ENCODE measurements at regions not wholly inside any gene's neighbourhood (a gene's known extent, or its start where the extent isn't known, plus 50 kb on each side); places are given as distances from the start of the nearest gene placed in this dataset.

DNA sequence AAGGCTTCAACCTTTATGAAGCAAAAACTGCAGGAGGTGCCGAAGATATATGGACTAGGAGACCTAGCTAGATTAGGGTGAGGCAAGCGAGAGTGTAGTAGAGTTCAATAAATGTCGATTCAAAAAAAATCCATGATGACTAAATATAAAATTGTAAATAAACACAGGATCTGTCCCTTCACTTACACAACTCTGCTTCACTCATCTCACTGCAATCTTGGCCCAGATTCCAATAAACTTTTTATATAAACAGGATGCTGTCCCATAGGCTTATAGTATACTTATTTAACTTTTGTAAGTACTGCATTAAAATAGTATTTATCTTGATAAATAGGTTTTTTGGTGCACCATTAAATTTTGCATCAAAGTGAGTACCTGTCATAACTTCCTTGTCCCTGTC is 648.4 kb upstream of the NRSN1 start (continued):
- no peak for TF ChIP-seq KAT7 (CRISPR knock-in tag; IDR thresholded peaks at IDR 0.05; ENCODE audit: borderline replicate concordance)
- TF ChIP-seq, protein P1, sequence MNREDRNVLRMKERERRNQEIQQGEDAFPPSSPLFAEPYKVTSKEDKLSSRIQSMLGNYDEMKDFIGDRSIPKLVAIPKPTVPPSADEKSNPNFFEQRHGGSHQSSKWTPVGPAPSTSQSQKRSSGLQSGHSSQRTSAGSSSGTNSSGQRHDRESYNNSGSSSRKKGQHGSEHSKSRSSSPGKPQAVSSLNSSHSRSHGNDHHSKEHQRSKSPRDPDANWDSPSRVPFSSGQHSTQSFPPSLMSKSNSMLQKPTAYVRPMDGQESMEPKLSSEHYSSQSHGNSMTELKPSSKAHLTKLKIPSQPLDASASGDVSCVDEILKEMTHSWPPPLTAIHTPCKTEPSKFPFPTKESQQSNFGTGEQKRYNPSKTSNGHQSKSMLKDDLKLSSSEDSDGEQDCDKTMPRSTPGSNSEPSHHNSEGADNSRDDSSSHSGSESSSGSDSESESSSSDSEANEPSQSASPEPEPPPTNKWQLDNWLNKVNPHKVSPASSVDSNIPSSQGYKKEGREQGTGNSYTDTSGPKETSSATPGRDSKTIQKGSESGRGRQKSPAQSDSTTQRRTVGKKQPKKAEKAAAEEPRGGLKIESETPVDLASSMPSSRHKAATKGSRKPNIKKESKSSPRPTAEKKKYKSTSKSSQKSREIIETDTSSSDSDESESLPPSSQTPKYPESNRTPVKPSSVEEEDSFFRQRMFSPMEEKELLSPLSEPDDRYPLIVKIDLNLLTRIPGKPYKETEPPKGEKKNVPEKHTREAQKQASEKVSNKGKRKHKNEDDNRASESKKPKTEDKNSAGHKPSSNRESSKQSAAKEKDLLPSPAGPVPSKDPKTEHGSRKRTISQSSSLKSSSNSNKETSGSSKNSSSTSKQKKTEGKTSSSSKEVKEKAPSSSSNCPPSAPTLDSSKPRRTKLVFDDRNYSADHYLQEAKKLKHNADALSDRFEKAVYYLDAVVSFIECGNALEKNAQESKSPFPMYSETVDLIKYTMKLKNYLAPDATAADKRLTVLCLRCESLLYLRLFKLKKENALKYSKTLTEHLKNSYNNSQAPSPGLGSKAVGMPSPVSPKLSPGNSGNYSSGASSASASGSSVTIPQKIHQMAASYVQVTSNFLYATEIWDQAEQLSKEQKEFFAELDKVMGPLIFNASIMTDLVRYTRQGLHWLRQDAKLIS (CRISPR knock-in tag; IDR thresholded peaks at IDR 0.05; ENCODE audit: borderline replicate concordance): no peak
- no peak for TF ChIP-seq NR3C1 (CRISPR knock-in tag; conservative IDR thresholded peaks at IDR 0.05; ENCODE audit: low read depth)
- TF ChIP-seq RORB (CRISPR knock-in tag; IDR thresholded peaks at IDR 0.05): no peak
- TF ChIP-seq, protein P2, sequence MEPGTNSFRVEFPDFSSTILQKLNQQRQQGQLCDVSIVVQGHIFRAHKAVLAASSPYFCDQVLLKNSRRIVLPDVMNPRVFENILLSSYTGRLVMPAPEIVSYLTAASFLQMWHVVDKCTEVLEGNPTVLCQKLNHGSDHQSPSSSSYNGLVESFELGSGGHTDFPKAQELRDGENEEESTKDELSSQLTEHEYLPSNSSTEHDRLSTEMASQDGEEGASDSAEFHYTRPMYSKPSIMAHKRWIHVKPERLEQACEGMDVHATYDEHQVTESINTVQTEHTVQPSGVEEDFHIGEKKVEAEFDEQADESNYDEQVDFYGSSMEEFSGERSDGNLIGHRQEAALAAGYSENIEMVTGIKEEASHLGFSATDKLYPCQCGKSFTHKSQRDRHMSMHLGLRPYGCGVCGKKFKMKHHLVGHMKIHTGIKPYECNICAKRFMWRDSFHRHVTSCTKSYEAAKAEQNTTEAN (CRISPR knock-in tag; IDR thresholded peaks at IDR 0.05): no peak
- TF ChIP-seq, protein P3, sequence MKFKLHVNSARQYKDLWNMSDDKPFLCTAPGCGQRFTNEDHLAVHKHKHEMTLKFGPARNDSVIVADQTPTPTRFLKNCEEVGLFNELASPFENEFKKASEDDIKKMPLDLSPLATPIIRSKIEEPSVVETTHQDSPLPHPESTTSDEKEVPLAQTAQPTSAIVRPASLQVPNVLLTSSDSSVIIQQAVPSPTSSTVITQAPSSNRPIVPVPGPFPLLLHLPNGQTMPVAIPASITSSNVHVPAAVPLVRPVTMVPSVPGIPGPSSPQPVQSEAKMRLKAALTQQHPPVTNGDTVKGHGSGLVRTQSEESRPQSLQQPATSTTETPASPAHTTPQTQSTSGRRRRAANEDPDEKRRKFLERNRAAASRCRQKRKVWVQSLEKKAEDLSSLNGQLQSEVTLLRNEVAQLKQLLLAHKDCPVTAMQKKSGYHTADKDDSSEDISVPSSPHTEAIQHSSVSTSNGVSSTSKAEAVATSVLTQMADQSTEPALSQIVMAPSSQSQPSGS (CRISPR knock-in tag; IDR thresholded peaks at IDR 0.05; ENCODE audit: borderline replicate concordance, low read depth): no peak
- TF ChIP-seq, protein P4, sequence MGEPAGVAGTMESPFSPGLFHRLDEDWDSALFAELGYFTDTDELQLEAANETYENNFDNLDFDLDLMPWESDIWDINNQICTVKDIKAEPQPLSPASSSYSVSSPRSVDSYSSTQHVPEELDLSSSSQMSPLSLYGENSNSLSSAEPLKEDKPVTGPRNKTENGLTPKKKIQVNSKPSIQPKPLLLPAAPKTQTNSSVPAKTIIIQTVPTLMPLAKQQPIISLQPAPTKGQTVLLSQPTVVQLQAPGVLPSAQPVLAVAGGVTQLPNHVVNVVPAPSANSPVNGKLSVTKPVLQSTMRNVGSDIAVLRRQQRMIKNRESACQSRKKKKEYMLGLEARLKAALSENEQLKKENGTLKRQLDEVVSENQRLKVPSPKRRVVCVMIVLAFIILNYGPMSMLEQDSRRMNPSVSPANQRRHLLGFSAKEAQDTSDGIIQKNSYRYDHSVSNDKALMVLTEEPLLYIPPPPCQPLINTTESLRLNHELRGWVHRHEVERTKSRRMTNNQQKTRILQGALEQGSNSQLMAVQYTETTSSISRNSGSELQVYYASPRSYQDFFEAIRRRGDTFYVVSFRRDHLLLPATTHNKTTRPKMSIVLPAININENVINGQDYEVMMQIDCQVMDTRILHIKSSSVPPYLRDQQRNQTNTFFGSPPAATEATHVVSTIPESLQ (CRISPR knock-in tag; IDR thresholded peaks at IDR 0.05): no peak
- no peak for TF ChIP-seq GTF2I (CRISPR knock-in tag; conservative IDR thresholded peaks at IDR 0.05)
- no peak for TF ChIP-seq NR1H2 (CRISPR knock-in tag; IDR thresholded peaks at IDR 0.05)

DNA sequence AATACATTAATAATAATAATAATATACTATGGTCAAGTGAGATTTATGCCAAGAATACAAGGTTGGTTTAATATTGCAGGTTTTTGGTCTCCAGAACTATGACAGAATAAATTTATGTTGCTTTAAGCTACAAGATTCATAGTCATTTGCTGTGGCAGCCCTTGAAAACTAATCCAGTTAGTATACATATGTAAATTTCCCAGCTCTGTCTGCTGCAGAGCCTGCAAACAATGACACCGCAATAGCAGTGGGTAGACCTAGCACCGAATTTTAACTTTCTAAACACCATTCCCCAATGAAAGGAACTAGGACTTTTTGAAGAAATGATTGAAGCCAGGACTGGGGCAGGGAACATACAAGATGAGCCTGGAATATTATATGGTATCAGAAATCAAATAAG is 647.7 kb upstream of the NRSN1 start:
- Mint-ChIP-seq H3K27me3 (ENCODE audit: low read depth) (no peaks in the 10 kb centered on the region; the same call in 1 of the 2 replicates), H3K9me3 (peaks cover 18% of the 10 kb centered on the region), H3K36me3 (peaks cover 8% of the 10 kb centered on the region), H3K4me3 (no peak overlapping the region), H3K27ac (no peak overlapping the region), H3K4me1 (peaks cover 20% of the 10 kb centered on the region)
- ATAC-seq: peak; percentile 91
- POLR2A ChIA-PET: no interaction called here
- TF ChIP-seq PRRX2 (CRISPR knock-in tag; IDR thresholded peaks at IDR 0.05) (no peak), JAZF1 (CRISPR knock-in tag; IDR thresholded peaks at IDR 0.05) (no peak), TCF7 (CRISPR knock-in tag; IDR thresholded peaks at IDR 0.05; ENCODE audit: low read depth) (no peak), IRF2 (CRISPR knock-in tag; IDR thresholded peaks at IDR 0.05; ENCODE audit: borderline replicate concordance, low read depth) (no peak)
- TF ChIP-seq, protein P5, sequence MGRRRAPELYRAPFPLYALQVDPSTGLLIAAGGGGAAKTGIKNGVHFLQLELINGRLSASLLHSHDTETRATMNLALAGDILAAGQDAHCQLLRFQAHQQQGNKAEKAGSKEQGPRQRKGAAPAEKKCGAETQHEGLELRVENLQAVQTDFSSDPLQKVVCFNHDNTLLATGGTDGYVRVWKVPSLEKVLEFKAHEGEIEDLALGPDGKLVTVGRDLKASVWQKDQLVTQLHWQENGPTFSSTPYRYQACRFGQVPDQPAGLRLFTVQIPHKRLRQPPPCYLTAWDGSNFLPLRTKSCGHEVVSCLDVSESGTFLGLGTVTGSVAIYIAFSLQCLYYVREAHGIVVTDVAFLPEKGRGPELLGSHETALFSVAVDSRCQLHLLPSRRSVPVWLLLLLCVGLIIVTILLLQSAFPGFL (CRISPR knock-in tag; IDR thresholded peaks at IDR 0.05; ENCODE audit: borderline replicate concordance): no peak
- TF ChIP-seq, protein P6, sequence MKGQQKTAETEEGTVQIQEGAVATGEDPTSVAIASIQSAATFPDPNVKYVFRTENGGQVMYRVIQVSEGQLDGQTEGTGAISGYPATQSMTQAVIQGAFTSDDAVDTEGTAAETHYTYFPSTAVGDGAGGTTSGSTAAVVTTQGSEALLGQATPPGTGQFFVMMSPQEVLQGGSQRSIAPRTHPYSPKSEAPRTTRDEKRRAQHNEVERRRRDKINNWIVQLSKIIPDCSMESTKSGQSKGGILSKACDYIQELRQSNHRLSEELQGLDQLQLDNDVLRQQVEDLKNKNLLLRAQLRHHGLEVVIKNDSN (CRISPR knock-in tag; IDR thresholded peaks at IDR 0.05): no peak
- DNase-seq (ENCODE audit: low spot score): peak; percentile 9
- CTCF ChIA-PET: no interaction called here
